ENCODE measurements at regions not wholly inside any gene's neighbourhood (a gene's known extent, or its start where the extent isn't known, plus 50 kb on each side); places are given as distances from the start of the nearest gene placed in this dataset.

- Mint-ChIP-seq H3K36me3 (ENCODE audit: low read depth) (no peaks in the 10 kb centered on the region), H3K9me3 (peaks cover 3% of the 10 kb centered on the region), H3K27me3 (no peaks in the 10 kb centered on the region), H3K4me3 (no peak overlapping the region), H3K27ac (no peak overlapping the region), H3K4me1 (no peaks in the 10 kb centered on the region)
- intact Hi-C loops (cut with micrococcal nuclease), result no loop called here
- DNase-seq, result no peak
Observed at GRCh38 chr10:108384378-108384777, 1219.9 kb upstream of the SORCS1 start.

DNA sequence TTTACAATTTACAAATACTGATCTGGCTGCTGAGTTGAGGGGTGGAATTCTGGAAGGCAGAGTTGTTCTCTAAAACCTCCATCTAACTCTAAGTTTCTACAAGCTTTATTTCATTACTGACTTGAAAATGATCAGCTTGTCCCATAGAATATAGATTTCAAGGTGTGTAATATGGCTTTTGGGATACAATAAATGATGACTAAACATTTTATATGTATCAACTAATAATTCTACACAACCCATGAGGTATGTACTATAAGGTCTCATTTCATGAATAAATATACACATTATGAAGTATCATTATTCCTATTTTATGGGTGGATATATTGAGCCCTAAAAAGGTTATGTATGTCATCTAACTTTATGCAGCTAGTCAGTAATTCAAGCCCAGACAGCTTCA is 1214.3 kb upstream of the SORCS1 start:
- H3K27me3 Mint-ChIP-seq, result no peaks in the 10 kb centered on the region
- intact Hi-C loops (cut with micrococcal nuclease), result no loop called here
- no peak overlapping the region for H3K4me3 Mint-ChIP-seq
- no peak for DNase-seq
- no peak overlapping the region for H3K27ac Mint-ChIP-seq
- H3K4me1 Mint-ChIP-seq, result no peaks in the 10 kb centered on the region
- H3K9me3 Mint-ChIP-seq, result peaks cover 6% of the 10 kb centered on the region
- H3K36me3 Mint-ChIP-seq (ENCODE audit: low read depth), result no peaks in the 10 kb centered on the region

GRCh38 chr10:108375691-108376090 is 1211.2 kb upstream of the SORCS1 start:
- Mint-ChIP-seq H3K27ac (no peak overlapping the region), H3K36me3 (ENCODE audit: low read depth) (no peaks in the 10 kb centered on the region), H3K4me1 (no peaks in the 10 kb centered on the region), H3K4me3 (no peak overlapping the region), H3K27me3 (no peaks in the 10 kb centered on the region), H3K9me3 (peaks cover 10% of the 10 kb centered on the region)
- DNase-seq, result no peak
- intact Hi-C loops (cut with micrococcal nuclease), result no loop called here

DNA sequence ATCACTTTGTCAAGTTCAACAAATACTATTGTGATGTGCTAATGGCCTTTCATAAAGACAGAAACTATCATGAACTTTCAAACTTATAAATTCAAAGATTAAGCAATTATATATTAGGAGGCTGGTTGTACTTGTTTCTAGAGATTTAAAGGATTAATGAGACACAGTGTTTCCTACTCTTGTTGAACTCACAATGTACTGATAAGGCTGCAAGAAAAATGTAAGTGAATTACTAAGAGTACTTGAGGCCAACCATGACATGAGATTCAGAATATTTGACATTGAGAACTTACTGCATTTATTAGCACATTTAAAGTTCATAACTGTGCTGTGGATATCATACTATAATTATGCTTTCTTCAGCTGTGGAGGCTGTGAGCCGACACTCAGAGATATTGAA is 1210.5 kb upstream of the SORCS1 start:
- Mint-ChIP-seq H3K9me3 (peaks cover 11% of the 10 kb centered on the region), H3K4me1 (no peaks in the 10 kb centered on the region), H3K27ac (no peak overlapping the region), H3K4me3 (no peak overlapping the region), H3K27me3 (no peaks in the 10 kb centered on the region), H3K36me3 (ENCODE audit: low read depth) (no peaks in the 10 kb centered on the region)
- intact Hi-C loops (cut with micrococcal nuclease), result no loop called here
- no peak for DNase-seq

DNA sequence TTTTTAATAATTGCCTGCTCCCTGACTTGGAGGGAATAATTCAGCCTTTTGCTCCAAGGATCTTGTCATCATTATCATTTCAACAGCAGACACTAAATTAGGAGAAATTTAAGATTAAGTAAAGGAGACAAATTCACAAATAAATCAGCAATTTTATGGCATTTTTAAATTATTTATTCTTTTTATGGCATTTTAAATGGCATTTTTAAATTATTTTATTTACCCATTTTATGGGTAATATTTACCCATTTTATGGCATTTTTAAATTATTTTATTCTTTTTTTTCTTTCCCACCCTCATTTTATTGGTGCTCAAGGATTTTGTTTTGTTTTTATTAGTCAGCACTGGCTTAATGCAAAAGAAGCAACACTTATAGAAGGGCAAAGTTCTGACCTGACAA is 1201.0 kb upstream of the SORCS1 start:
- H3K27ac Mint-ChIP-seq, result no peak overlapping the region
- intact Hi-C loops (cut with micrococcal nuclease), result no loop called here
- DNase-seq, result no peak
- no peaks in the 10 kb centered on the region for H3K27me3 Mint-ChIP-seq
- H3K9me3 Mint-ChIP-seq, result peaks cover 7% of the 10 kb centered on the region
- H3K4me1 Mint-ChIP-seq, result no peaks in the 10 kb centered on the region
- H3K4me3 Mint-ChIP-seq, result no peak overlapping the region
- no peaks in the 10 kb centered on the region for H3K36me3 Mint-ChIP-seq (ENCODE audit: low read depth)

DNA sequence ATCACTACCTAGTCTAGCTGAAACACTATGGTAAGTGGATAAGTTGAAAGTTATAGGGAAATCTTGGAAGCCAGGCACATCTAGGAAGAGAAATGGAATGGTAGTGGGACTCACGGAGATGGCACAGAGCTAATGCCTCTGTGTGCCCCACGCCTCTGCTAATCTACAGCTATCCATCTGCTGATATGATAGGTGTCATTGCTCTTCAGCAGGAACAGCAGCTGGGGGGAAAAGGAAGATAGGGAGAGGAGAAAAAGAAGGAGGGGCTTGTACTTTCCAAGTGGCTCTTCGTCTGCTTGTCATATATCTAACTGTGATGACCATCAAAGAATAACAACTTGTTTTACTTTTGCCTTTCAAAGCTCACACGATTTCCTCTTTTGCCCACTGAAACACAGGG is 1199.1 kb upstream of the SORCS1 start:
- Mint-ChIP-seq H3K27ac (no peak overlapping the region), H3K9me3 (peaks cover 3% of the 10 kb centered on the region), H3K36me3 (ENCODE audit: low read depth) (no peaks in the 10 kb centered on the region), H3K4me3 (no peak overlapping the region), H3K27me3 (no peaks in the 10 kb centered on the region), H3K4me1 (no peaks in the 10 kb centered on the region)
- intact Hi-C loops (cut with micrococcal nuclease), result no loop called here
- DNase-seq, result no peak

DNA sequence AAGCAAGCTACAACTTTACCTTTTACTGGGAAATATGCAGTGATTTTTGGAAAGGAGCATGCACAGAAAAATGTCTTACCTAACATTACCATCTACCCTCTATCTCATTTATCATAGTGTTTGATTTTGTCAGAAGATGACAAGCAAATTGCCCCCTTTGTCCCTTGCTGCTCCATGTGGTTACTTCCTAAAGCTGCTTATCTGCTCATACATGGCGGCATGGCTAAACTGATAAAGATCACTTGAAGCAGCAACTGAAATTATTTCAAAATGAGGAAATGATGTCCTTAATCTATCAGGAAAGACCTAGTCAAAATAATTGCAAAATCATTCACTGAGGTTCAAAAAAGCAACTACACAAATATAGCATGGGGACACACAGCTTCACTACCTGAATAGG is 1198.5 kb upstream of the SORCS1 start:
- Mint-ChIP-seq H3K4me3 (no peak overlapping the region), H3K27ac (no peak overlapping the region), H3K9me3 (peaks cover 3% of the 10 kb centered on the region), H3K27me3 (no peaks in the 10 kb centered on the region), H3K36me3 (ENCODE audit: low read depth) (no peaks in the 10 kb centered on the region), H3K4me1 (no peaks in the 10 kb centered on the region)
- DNase-seq, result no peak
- intact Hi-C loops (cut with micrococcal nuclease), result no loop called here

- H3K4me1 Mint-ChIP-seq, result no peaks in the 10 kb centered on the region
- H3K9me3 Mint-ChIP-seq, result peaks cover 3% of the 10 kb centered on the region
- no peaks in the 10 kb centered on the region for H3K27me3 Mint-ChIP-seq
- intact Hi-C loops (cut with micrococcal nuclease), result no loop called here
- H3K36me3 Mint-ChIP-seq (ENCODE audit: low read depth), result no peaks in the 10 kb centered on the region
- no peak for DNase-seq
- no peak overlapping the region for H3K27ac Mint-ChIP-seq
- H3K4me3 Mint-ChIP-seq, result no peak overlapping the region
Observed at GRCh38 chr10:108362296-108362695, 1197.8 kb upstream of the SORCS1 start.

GRCh38 chr10:108360187-108360586 is 1195.7 kb upstream of the SORCS1 start:
- H3K4me1 Mint-ChIP-seq, result no peaks in the 10 kb centered on the region
- H3K9me3 Mint-ChIP-seq, result peaks cover 8% of the 10 kb centered on the region
- H3K36me3 Mint-ChIP-seq (ENCODE audit: low read depth), result no peaks in the 10 kb centered on the region
- intact Hi-C loops (cut with micrococcal nuclease), result no loop called here
- H3K27ac Mint-ChIP-seq, result no peak overlapping the region
- no peaks in the 10 kb centered on the region for H3K27me3 Mint-ChIP-seq
- no peak for DNase-seq
- H3K4me3 Mint-ChIP-seq, result no peak overlapping the region

DNA sequence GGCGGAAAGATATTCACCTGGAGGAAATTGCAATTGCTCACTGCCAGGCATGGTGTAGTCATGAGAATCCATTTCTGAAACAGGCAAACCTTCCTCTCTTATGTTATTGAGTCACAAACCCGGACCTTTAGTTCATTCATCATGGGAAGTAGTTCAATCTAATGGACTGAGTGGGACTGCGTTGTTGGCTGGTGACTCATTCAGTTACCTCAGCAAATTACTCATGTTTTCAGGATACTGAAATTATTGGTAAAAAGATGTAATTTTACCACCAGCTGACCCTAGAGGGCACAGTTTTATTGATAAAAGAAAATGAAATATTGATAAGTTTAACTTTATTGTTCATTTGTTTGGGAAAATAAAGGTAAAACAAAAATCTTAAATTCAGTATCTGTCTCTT is 1194.4 kb upstream of the SORCS1 start:
- Mint-ChIP-seq H3K4me3 (no peak overlapping the region), H3K36me3 (ENCODE audit: low read depth) (no peaks in the 10 kb centered on the region), H3K27me3 (no peaks in the 10 kb centered on the region), H3K4me1 (no peaks in the 10 kb centered on the region), H3K9me3 (peaks cover 7% of the 10 kb centered on the region), H3K27ac (no peak overlapping the region)
- intact Hi-C loops (cut with micrococcal nuclease), result no loop called here
- DNase-seq, result no peak

DNA sequence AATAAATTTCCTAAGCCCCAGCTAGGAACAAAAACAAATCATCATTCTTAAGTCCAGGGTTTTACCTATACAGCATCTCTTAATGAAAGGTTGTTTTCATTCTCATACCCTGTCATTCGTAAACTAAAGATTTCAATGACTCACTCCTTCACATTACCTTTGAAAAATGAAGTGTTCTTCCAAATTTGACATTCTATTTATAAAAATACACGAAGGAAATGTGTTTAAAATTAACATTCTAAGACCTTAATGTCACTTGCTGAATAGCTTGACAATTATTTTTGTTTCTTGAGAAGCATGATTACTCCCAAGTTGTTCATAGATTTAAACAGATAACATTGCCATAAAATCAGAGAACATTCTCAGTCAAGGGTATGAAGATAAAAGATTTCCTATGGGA is 1188.3 kb upstream of the SORCS1 start:
- Mint-ChIP-seq H3K4me3 (no peak overlapping the region), H3K27me3 (no peaks in the 10 kb centered on the region), H3K27ac (no peak overlapping the region), H3K9me3 (peaks cover 7% of the 10 kb centered on the region), H3K4me1 (no peaks in the 10 kb centered on the region), H3K36me3 (ENCODE audit: low read depth) (no peaks in the 10 kb centered on the region)
- no peak for DNase-seq
- intact Hi-C loops (cut with micrococcal nuclease), result no loop called here

- no peak for DNase-seq
- H3K4me3 Mint-ChIP-seq, result no peak overlapping the region
- H3K36me3 Mint-ChIP-seq (ENCODE audit: low read depth), result no peaks in the 10 kb centered on the region
- no peaks in the 10 kb centered on the region for H3K4me1 Mint-ChIP-seq
- intact Hi-C loops (cut with micrococcal nuclease), result no loop called here
- no peaks in the 10 kb centered on the region for H3K27me3 Mint-ChIP-seq
- no peaks in the 10 kb centered on the region for H3K9me3 Mint-ChIP-seq
- H3K27ac Mint-ChIP-seq, result no peak overlapping the region
Observed at GRCh38 chr10:108348215-108348614, 1183.7 kb upstream of the SORCS1 start.

DNA sequence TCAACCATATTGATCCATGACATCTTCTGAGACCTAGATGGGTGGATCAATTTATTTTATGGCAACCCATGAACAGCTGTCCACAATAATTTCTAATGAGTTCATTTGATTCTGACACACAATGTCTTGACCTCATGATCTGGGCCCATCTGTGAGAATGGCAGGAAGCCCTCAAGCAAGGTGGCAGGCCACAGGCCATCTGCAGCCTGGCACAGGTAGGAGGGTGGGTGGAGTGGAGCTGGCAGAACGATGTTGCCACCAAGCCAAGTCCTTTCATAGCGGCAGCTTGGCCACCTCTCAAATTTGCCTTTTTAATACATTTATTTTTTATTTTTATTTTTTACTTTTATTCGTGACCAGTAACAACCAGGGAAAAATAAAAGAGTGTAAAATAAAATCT is 1181.6 kb upstream of the SORCS1 start:
- no peak overlapping the region for H3K4me3 Mint-ChIP-seq
- H3K27me3 Mint-ChIP-seq, result no peaks in the 10 kb centered on the region
- DNase-seq, result no peak
- H3K27ac Mint-ChIP-seq, result no peak overlapping the region
- intact Hi-C loops (cut with micrococcal nuclease), result no loop called here
- H3K4me1 Mint-ChIP-seq, result no peaks in the 10 kb centered on the region
- H3K36me3 Mint-ChIP-seq (ENCODE audit: low read depth), result no peaks in the 10 kb centered on the region
- peaks cover under 1% of the 10 kb centered on the region for H3K9me3 Mint-ChIP-seq

DNA sequence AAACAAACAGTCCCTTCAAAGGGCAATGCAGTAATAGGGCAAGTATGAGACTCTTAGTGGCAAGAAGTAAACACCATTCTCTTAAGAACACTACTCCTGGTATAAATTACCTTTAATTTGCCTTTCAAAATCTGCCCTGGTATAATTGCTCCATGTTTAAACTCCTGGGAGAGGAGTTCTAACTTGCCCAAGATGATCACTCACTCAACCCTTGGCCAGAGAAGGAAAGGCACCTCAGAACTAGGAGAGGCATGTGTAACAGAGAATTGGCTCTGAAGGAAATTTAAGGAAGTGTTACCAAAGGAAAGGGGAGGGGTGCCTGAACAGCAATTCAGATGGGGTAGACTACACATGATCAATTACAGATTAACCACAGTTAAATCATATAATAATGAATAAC is 1173.6 kb upstream of the SORCS1 start:
- intact Hi-C loops (cut with micrococcal nuclease), result no loop called here
- no peak overlapping the region for H3K4me3 Mint-ChIP-seq
- H3K27me3 Mint-ChIP-seq, result no peaks in the 10 kb centered on the region
- no peaks in the 10 kb centered on the region for H3K4me1 Mint-ChIP-seq
- no peak overlapping the region for H3K27ac Mint-ChIP-seq
- peaks cover 9% of the 10 kb centered on the region for H3K9me3 Mint-ChIP-seq
- no peak for DNase-seq
- H3K36me3 Mint-ChIP-seq (ENCODE audit: low read depth), result no peaks in the 10 kb centered on the region

GRCh38 chr10:108336836-108337235 is 1172.3 kb upstream of the SORCS1 start:
- Mint-ChIP-seq H3K27me3 (no peaks in the 10 kb centered on the region), H3K4me1 (no peaks in the 10 kb centered on the region), H3K36me3 (ENCODE audit: low read depth) (no peaks in the 10 kb centered on the region), H3K9me3 (peaks cover 9% of the 10 kb centered on the region), H3K4me3 (no peak overlapping the region), H3K27ac (no peak overlapping the region)
- no peak for DNase-seq
- intact Hi-C loops (cut with micrococcal nuclease), result no loop called here

DNA sequence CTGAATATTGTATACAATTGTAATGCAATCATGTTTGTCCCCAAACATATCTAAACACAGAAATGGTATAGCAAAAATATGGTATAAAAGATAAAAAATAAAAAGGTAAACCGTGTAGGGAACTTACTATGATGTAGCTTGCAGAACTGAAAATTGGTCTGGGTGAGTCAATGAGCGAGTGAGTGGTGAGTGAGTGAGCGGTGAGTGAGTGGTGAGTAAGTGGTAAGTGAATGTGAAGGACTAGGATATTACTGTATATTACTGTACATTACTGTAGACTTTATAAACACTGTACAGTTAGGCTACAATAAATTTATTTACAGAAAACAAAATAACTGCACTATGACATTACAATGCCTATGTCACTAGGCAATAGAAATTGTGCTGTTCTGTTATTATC is 1163.2 kb upstream of the SORCS1 start:
- Mint-ChIP-seq H3K36me3 (ENCODE audit: low read depth) (no peaks in the 10 kb centered on the region), H3K27ac (no peak overlapping the region)
- DNase-seq, result no peak

More for the DNA sequence above, 1163.2 kb upstream of the SORCS1 start:
- intact Hi-C loops (cut with micrococcal nuclease), result no loop called here
- Mint-ChIP-seq H3K27me3 (no peaks in the 10 kb centered on the region), H3K4me1 (no peaks in the 10 kb centered on the region), H3K9me3 (no peaks in the 10 kb centered on the region), H3K4me3 (no peak overlapping the region)

Data from activated CD4-positive, alpha-beta T cell treated with anti-CD3 and anti-CD28 coated beads, Interleukin-2, amount 10 ng/mL, durations not matched to agents 24 days and 14 days (primary cell).